Suprapubic skin (tissue), 4 donors: ENCODE measurements at regions not wholly inside any gene's neighbourhood (a gene's known extent, or its start where the extent isn't known, plus 50 kb on each side); places are given as distances from the start of the nearest gene placed in this dataset.

Source experiments
- DNase-seq, 2 donors: peaks; one replicate each; pipeline ENCODE4 v3.0.0-alpha.2; 2019; ENCODE audit warnings: low spot score in 2 of 2
- H3K27ac ChIP-seq: fragments of 200-600 bp; sonication (generic); one replicate; pipeline ENCODE4 v1.5.1; 2019
- H3K27me3 ChIP-seq: fragments of 200-600 bp; sonication (generic); one replicate; pipeline ENCODE4 v1.5.1; 2019
- H3K36me3 ChIP-seq: fragments of 200-600 bp; sonication (generic); one replicate; pipeline ENCODE4 v1.5.1; 2019
- H3K4me1 ChIP-seq: fragments of 200-600 bp; sonication (generic); one replicate; pipeline ENCODE4 v1.5.1; 2019
- H3K4me3 ChIP-seq: fragments of 200-600 bp; sonication (generic); one replicate; pipeline ENCODE4 v1.5.1; 2019; ENCODE audit warnings: mild to moderate bottlenecking
- H3K9me3 ChIP-seq: fragments of 200-600 bp; sonication (generic); one replicate; pipeline ENCODE4 v1.5.1; 2019
- EP300 ChIP-seq: sonication (generic); formaldehyde crosslinking; IDR thresholded peaks from one replicate; pipeline ENCODE4 v1.6.1; 2017; ENCODE audit warnings: antibody characterized with exemption
- POLR2A ChIP-seq, 2 donors: fragments of 450-650 bp; IDR thresholded peaks; one replicate each; pipeline ENCODE4 v1.6.1; 2017; ENCODE audit warnings: antibody characterized with exemption in 2 of 2, mild to moderate bottlenecking in 2 of 2, moderate library complexity in 2 of 2
- POLR2AphosphoS5 ChIP-seq, 3 donors: sonication (generic); formaldehyde crosslinking; IDR thresholded peaks; one replicate each; pipeline ENCODE4 v1.6.1; 2017; ENCODE audit warnings: antibody characterized with exemption in 3 of 3
- WGBS: methylation state at CpG from one replicate; pipeline ENCODE4 v1.1.5; 2018; 5-methylcytosine and 5-hydroxymethylcytosine counted together
- TF ChIP-seq, protein P1 (sequence below), 2 donors: fragments of 200-600 bp in 1 of 2; fragments of 450-650 bp in 1 of 2; sonication (generic) in 1 of 2; IDR thresholded peaks; one replicate each; pipeline ENCODE4 v1.5.1; 2016 to 2019; ENCODE audit warnings: antibody characterized with exemption in 2 of 2, mild to moderate bottlenecking in 1 of 2, moderate library complexity in 1 of 2

DNA sequence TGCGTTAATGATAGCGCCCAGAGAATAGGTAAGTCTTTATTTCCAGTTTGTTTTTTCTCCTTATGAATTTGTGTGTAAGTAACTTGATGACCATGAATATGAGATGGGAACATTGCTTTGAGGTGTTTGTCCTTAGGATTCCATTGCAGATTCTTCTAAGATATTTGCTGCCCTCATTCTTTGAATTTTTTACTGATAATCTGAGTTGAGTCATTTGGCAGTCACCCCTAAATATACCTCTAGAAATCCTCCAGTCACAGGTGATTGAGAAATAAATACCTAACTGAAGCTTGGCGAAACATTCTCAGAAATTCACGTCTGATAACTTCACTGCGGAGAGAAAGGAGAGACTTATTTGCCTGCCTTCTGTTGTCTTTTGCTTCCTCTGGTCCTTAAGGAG is 345.5 kb downstream of the SQOR start:
- TF ChIP-seq, protein P1, sequence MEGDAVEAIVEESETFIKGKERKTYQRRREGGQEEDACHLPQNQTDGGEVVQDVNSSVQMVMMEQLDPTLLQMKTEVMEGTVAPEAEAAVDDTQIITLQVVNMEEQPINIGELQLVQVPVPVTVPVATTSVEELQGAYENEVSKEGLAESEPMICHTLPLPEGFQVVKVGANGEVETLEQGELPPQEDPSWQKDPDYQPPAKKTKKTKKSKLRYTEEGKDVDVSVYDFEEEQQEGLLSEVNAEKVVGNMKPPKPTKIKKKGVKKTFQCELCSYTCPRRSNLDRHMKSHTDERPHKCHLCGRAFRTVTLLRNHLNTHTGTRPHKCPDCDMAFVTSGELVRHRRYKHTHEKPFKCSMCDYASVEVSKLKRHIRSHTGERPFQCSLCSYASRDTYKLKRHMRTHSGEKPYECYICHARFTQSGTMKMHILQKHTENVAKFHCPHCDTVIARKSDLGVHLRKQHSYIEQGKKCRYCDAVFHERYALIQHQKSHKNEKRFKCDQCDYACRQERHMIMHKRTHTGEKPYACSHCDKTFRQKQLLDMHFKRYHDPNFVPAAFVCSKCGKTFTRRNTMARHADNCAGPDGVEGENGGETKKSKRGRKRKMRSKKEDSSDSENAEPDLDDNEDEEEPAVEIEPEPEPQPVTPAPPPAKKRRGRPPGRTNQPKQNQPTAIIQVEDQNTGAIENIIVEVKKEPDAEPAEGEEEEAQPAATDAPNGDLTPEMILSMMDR (IDR thresholded peaks at IDR 0.05) = no peak
- TF ChIP-seq POLR2A (IDR thresholded peaks at IDR 0.05) (no peak), POLR2AphosphoS5 (IDR thresholded peaks at IDR 0.05) (no peak), EP300 (no peak)
- Histone ChIP-seq H3K36me3 (no peaks in the 10 kb centered on the region), H3K9me3 (peaks cover 1% of the 10 kb centered on the region), H3K4me3 (no peak overlapping the region), H3K4me1 (no peaks in the 10 kb centered on the region), H3K27ac (no peak overlapping the region), H3K27me3 (no peaks in the 10 kb centered on the region)
- WGBS = 81% methylated on average over 5 of the region's 5 CpGs
- no peak for DNase-seq

DNA sequence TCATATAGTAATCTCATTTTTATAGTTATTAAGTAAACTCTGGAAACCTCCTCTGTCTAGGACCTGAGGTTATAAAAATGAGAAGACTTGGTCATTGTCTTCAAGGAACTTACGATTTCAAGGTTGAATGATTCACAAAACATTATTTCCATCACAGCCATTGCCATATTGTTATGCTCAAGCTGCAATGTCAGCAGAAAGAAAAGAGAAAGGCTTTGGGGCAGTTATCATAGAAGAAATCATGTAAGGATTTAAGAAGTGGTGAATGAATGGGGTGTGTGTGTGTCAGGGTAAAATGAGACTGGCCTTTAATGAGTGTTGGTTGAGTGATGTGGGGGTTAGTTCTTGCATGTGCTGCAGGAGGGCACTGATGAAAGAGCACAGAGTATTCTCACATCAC is 346.8 kb downstream of the SQOR start:
- no peaks in the 10 kb centered on the region for H3K36me3 ChIP-seq
- H3K27ac ChIP-seq = no peak overlapping the region
- 79% methylated on average over 1 of the region's 1 CpG for WGBS
- no peaks in the 10 kb centered on the region for H3K4me1 ChIP-seq
- H3K27me3 ChIP-seq = no peaks in the 10 kb centered on the region
- DNase-seq = no peak
- H3K9me3 ChIP-seq = peaks cover 7% of the 10 kb centered on the region
- no peak for TF ChIP-seq POLR2A (IDR thresholded peaks at IDR 0.05)
- TF ChIP-seq, protein P1 (IDR thresholded peaks at IDR 0.05) = no peak
- no peak for TF ChIP-seq POLR2AphosphoS5 (IDR thresholded peaks at IDR 0.05)
- no peak overlapping the region for H3K4me3 ChIP-seq

DNA sequence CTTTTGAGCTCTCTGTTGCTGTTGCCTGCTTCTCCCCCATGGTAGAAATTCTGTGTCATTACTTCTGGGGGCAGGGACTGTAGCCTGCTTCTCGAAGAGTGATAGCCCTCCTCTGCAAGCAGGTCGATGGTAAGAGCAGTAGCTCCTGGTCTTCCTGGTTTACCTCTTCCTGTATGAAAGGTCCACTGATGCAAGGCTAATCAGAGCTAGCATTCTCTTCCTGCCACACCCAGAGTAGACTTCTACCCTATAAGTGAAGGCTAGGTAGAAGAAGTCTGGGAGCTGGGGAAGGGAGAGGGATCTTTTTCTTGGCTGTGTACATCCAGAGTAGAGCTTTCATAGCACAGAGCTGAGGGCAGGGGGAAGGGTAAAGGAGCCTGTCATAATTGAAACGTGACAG is 357.0 kb downstream of the SQOR start:
- Histone ChIP-seq H3K4me1 (no peaks in the 10 kb centered on the region), H3K9me3 (no peaks in the 10 kb centered on the region), H3K27me3 (no peaks in the 10 kb centered on the region), H3K4me3 (no peak overlapping the region), H3K27ac (no peak overlapping the region), H3K36me3 (no peaks in the 10 kb centered on the region)
- no peak for DNase-seq
- WGBS = 74% methylated on average over 3 of the region's 3 CpGs
- TF ChIP-seq, protein P1 (IDR thresholded peaks at IDR 0.05) = no peak
- TF ChIP-seq POLR2AphosphoS5 (IDR thresholded peaks at IDR 0.05) (no peak), EP300 (no peak), POLR2A (IDR thresholded peaks at IDR 0.05) (no peak)

DNA sequence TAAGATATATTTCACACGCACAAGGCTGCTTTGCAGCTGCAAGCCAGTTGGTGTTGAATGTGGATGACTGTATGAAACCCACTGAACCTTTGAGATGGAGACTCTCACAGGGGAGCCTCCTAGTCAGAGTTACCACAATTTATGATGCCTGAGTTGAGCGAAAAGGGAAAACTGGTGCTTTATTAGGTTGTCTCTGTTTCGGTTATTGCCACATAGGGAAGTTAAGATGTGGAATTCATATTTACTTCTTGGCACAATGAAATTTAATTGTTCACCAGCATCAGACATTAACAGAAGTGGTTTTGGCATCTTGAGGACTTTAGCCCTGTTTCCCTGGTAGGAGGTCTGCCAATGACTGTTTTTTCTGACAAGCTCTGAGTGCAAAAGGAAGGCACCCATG is 358.2 kb downstream of the SQOR start:
- H3K4me3 ChIP-seq = no peak overlapping the region
- TF ChIP-seq, protein P1 (IDR thresholded peaks at IDR 0.05) = no peak
- no peak for TF ChIP-seq EP300
- no peak overlapping the region for H3K27ac ChIP-seq
- no peaks in the 10 kb centered on the region for H3K36me3 ChIP-seq
- no peaks in the 10 kb centered on the region for H3K27me3 ChIP-seq
- no peaks in the 10 kb centered on the region for H3K9me3 ChIP-seq
- DNase-seq = no peak
- 80% methylated on average over 3 of the region's 3 CpGs for WGBS
- no peaks in the 10 kb centered on the region for H3K4me1 ChIP-seq

DNA sequence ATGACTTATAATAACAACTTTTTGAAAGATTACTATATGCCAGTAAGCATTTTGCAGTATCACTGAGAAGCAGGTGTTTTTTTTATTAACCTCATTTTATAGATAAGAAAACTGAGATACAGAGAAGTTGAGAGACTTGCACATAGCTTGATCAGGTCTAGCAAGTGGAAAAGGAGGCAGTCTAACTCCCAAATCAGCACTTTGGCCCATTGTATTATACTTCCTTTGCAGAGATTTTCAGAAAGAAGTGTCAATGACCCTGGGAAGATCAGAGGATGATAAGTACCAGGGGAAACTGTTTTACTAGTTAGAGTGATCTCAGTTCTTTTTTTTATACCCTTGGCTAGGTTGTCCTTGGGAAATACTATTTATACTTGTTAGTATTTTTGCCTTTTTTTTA is 358.7 kb downstream of the SQOR start:
- TF ChIP-seq POLR2A (IDR thresholded peaks at IDR 0.05) (no peak), POLR2AphosphoS5 (IDR thresholded peaks at IDR 0.05) (no peak), EP300 (no peak)
- TF ChIP-seq, protein P1 (IDR thresholded peaks at IDR 0.05) = no peak
- Histone ChIP-seq H3K4me3 (no peak overlapping the region), H3K27me3 (no peaks in the 10 kb centered on the region), H3K27ac (no peak overlapping the region), H3K9me3 (no peaks in the 10 kb centered on the region), H3K36me3 (no peaks in the 10 kb centered on the region), H3K4me1 (no peaks in the 10 kb centered on the region)
- DNase-seq = no peak
